ENCODE measurements at regions not wholly inside any gene's neighbourhood (a gene's known extent, or its start where the extent isn't known, plus 50 kb on each side); places are given as distances from the start of the nearest gene placed in this dataset.

- Histone ChIP-seq H2AFZ (ENCODE audit: low read depth, low read length) (no peak overlapping the region), H3K27me3 (ENCODE audit: insufficient read depth, low read depth, low read length) (no peaks in the 10 kb centered on the region), H3K79me2 (replicated peaks; ENCODE audit: insufficient read depth, low read length) (no peaks in the 10 kb centered on the region)
These were observed 56.5 kb upstream of the PKIB start for GRCh38 chr6:122553697-122554096.

GRCh38 chr6:122555561-122555960, 54.6 kb upstream of the PKIB start:
- no peak for TF ChIP-seq MXI1 (conservative IDR thresholded peaks at IDR 0.05; ENCODE audit: poor library complexity, severe bottlenecking)
- TF ChIP-seq POLR2AphosphoS5 (IDR thresholded peaks at IDR 0.05), result no peak
- no peak for TF ChIP-seq CTCF (IDR thresholded peaks at IDR 0.05; ENCODE audit: poor library complexity, severe bottlenecking)
- no peak for TF ChIP-seq EP300 (conservative IDR thresholded peaks at IDR 0.05; ENCODE audit: poor library complexity, severe bottlenecking)
- no peak for TF ChIP-seq EZH2 (IDR thresholded peaks at IDR 0.05; ENCODE audit: borderline replicate concordance, insufficient read depth, low read length, poor library complexity, severe bottlenecking)
- TF ChIP-seq RAD21 (conservative IDR thresholded peaks at IDR 0.05), result no peak
- TF ChIP-seq REST (IDR thresholded peaks at IDR 0.05; ENCODE audit: borderline replicate concordance), result no peak
- no peak for TF ChIP-seq TAF1 (IDR thresholded peaks at IDR 0.05; ENCODE audit: low read depth)
- TF ChIP-seq SMC3 (conservative IDR thresholded peaks at IDR 0.05; ENCODE audit: poor library complexity), result no peak
- no peaks in the 10 kb centered on the region for H3K9me3 ChIP-seq (ENCODE audit: low read length)
- H3K27me3 ChIP-seq (ENCODE audit: insufficient read depth, low read depth, low read length), result no peaks in the 10 kb centered on the region
- no peaks in the 10 kb centered on the region for H3K9me2 ChIP-seq (ENCODE audit: insufficient read depth, low read length)
- no peak overlapping the region for H3K4me3 ChIP-seq (ENCODE audit: low read length)
- no peaks in the 10 kb centered on the region for H4K20me1 ChIP-seq (ENCODE audit: insufficient read depth)
- H3F3A ChIP-seq (ENCODE audit: insufficient read depth, low read length, poor library complexity, severe bottlenecking), result no peaks in the 10 kb centered on the region
- H2AFZ ChIP-seq (ENCODE audit: low read depth, low read length), result no peak overlapping the region
- H3K9ac ChIP-seq (ENCODE audit: low read length), result no peak overlapping the region
- H3K79me2 ChIP-seq (replicated peaks; ENCODE audit: insufficient read depth, low read length), result no peaks in the 10 kb centered on the region
- H3K4me2 ChIP-seq (ENCODE audit: low read length), result no peak overlapping the region
- H3K36me3 ChIP-seq (ENCODE audit: insufficient read depth, low read length), result no peaks in the 10 kb centered on the region
- no peak overlapping the region for H3K27ac ChIP-seq (ENCODE audit: low read length)

More at GRCh38 chr6:122553697-122554096, 56.5 kb upstream of the PKIB start:
- Histone ChIP-seq H4K20me1 (ENCODE audit: insufficient read depth) (no peaks in the 10 kb centered on the region), H3K36me3 (ENCODE audit: insufficient read depth, low read length) (no peaks in the 10 kb centered on the region), H3K4me2 (ENCODE audit: low read length) (peak overlapping the region; percentile 28), H3K27ac (ENCODE audit: low read length) (no peak overlapping the region), H3F3A (ENCODE audit: insufficient read depth, low read length, poor library complexity, severe bottlenecking) (no peaks in the 10 kb centered on the region), H3K9me3 (ENCODE audit: low read length) (no peaks in the 10 kb centered on the region), H3K9me2 (ENCODE audit: insufficient read depth, low read length) (no peaks in the 10 kb centered on the region), H3K4me3 (ENCODE audit: low read length) (peak overlapping the region; percentile 8), H3K9ac (ENCODE audit: low read length) (no peak overlapping the region)
- TF ChIP-seq EP300 (conservative IDR thresholded peaks at IDR 0.05; ENCODE audit: poor library complexity, severe bottlenecking) (peak; percentile 83), POLR2AphosphoS5 (IDR thresholded peaks at IDR 0.05) (peak; percentile 88), SMC3 (conservative IDR thresholded peaks at IDR 0.05; ENCODE audit: poor library complexity) (no peak)

GRCh38 chr6:122558080-122558479, 52.1 kb upstream of the PKIB start:
- no peaks in the 10 kb centered on the region for H3K79me2 ChIP-seq (replicated peaks; ENCODE audit: insufficient read depth, low read length)
- no peaks in the 10 kb centered on the region for H4K20me1 ChIP-seq (ENCODE audit: insufficient read depth)
- no peak for TF ChIP-seq POLR2AphosphoS5 (IDR thresholded peaks at IDR 0.05)
- no peak for TF ChIP-seq RAD21 (conservative IDR thresholded peaks at IDR 0.05)
- no peak for TF ChIP-seq REST (IDR thresholded peaks at IDR 0.05; ENCODE audit: borderline replicate concordance)
- no peaks in the 10 kb centered on the region for H3F3A ChIP-seq (ENCODE audit: insufficient read depth, low read length, poor library complexity, severe bottlenecking)
- H3K9ac ChIP-seq (ENCODE audit: low read length), result no peak overlapping the region
- H3K9me3 ChIP-seq (ENCODE audit: low read length), result no peaks in the 10 kb centered on the region
- H3K36me3 ChIP-seq (ENCODE audit: insufficient read depth, low read length), result no peaks in the 10 kb centered on the region
- no peak overlapping the region for H3K4me2 ChIP-seq (ENCODE audit: low read length)
- H2AFZ ChIP-seq (ENCODE audit: low read depth, low read length), result no peak overlapping the region
- H3K4me3 ChIP-seq (ENCODE audit: low read length), result no peak overlapping the region
- no peaks in the 10 kb centered on the region for H3K27me3 ChIP-seq (ENCODE audit: insufficient read depth, low read depth, low read length)
- no peaks in the 10 kb centered on the region for H3K9me2 ChIP-seq (ENCODE audit: insufficient read depth, low read length)
- no peak overlapping the region for H3K27ac ChIP-seq (ENCODE audit: low read length)

Measured in neural cell (in vitro differentiated cells).